ENCODE measurements at regions not wholly inside any gene's neighbourhood (a gene's known extent, or its start where the extent isn't known, plus 50 kb on each side); places are given as distances from the start of the nearest gene placed in this dataset.

DNA sequence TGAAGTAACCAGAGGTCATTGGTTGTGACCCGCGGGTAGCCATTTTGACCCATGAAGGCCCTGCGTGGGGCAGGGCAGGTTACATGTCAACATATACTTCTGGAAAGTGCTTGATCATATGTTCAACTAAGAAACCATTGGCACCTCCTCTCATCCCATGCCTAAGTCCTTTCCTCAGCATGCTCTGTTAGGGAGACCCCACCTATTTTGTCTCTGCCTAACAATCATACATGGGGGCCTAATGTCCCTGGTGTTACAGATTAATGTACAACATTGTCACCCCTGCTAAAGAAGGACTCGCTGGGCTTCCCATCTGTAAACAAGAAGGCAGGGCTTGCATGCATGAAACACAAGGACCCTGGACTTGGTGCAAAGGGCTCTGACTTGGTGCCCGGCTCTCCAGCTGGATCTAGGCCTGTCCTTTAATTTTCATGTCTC, 133.7 kb upstream of the TNS3 start:
- POLR2A ChIA-PET = no interaction called here
- CTCF ChIA-PET = no interaction called here
- H3K4me3 ChIP-seq (ENCODE audit: low read depth, low read length) = no peak overlapping the region
- TF ChIP-seq, protein P1, sequence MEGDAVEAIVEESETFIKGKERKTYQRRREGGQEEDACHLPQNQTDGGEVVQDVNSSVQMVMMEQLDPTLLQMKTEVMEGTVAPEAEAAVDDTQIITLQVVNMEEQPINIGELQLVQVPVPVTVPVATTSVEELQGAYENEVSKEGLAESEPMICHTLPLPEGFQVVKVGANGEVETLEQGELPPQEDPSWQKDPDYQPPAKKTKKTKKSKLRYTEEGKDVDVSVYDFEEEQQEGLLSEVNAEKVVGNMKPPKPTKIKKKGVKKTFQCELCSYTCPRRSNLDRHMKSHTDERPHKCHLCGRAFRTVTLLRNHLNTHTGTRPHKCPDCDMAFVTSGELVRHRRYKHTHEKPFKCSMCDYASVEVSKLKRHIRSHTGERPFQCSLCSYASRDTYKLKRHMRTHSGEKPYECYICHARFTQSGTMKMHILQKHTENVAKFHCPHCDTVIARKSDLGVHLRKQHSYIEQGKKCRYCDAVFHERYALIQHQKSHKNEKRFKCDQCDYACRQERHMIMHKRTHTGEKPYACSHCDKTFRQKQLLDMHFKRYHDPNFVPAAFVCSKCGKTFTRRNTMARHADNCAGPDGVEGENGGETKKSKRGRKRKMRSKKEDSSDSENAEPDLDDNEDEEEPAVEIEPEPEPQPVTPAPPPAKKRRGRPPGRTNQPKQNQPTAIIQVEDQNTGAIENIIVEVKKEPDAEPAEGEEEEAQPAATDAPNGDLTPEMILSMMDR (IDR thresholded peaks at IDR 0.05; ENCODE audit: insufficient read depth, low read length, missing control alignments) = no peak
- no peak for DNase-seq (ENCODE audit: low read depth, low spot score)

DNA sequence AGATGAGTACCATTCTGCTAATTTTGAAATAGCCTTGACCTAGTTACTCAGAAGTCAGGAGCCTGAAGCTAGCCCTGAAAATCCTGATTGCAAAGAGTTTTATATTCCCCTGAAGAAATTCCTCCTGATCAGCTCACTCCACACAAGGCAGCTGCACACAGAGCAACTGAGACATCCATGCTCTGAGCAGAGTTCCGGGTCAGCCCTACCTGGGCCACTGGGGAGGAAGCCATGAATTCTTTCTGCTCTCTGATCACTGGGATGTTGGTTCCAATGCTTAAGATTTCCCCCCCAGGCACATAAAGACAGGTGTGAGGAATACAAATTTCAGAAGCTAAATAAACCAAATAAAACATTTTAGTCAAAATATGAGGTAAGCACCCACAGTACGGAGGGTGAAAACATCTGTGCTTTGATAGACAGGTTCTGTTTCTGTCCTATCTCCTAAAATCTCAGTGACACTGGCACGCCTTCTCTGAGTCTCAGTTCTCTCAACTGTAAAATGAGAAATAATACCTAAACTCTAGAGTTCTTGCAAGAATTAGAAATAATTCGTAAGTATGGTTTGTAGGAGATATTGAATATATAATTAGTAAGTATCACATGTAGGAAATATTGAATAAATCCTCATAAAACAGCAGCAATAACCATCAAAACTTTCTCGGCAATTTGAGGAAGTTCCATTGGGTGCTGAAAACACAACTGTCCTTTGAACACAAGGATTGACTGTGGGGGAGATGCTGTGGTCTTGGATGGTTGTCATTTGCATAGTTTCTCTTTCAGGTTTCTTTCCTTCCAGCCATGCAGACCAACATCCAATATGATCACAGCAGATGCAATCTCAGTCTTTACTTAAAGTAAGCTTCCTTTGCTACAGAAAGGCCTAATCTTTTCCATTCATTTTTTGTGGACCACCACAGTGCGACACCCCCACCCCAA, 133.0 kb upstream of the TNS3 start:
- CTCF ChIA-PET = no interaction called here
- DNase-seq (ENCODE audit: low read depth, low spot score) = no peak
- POLR2A ChIA-PET = no interaction called here
- no peak overlapping the region for H3K4me3 ChIP-seq (ENCODE audit: low read depth, low read length)
- TF ChIP-seq, protein P1 (IDR thresholded peaks at IDR 0.05; ENCODE audit: insufficient read depth, low read length, missing control alignments) = no peak

DNA sequence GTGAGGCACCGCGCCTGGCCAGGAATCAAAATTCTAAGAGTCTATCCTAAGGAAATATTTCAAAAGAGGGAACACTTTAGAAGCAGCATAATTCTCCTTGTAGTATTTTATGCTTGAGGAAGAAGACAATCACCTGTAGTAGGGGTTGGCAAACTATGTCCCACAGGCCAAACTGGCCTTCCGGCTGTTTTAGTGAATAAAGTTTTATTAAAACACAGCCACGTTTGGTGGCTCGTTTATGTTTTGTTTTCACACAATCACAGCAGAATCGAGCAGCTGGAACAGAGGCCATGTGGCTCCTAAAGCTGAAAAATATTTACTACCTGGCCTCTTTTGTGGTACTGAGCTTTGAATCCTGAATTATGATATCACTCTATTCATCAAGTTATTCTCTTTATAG, 131.7 kb upstream of the TNS3 start:
- ChIA-PET CTCF (no interaction called here), POLR2A (no interaction called here)
- no peak for DNase-seq (ENCODE audit: low read depth, low spot score)
- TF ChIP-seq, protein P1 (IDR thresholded peaks at IDR 0.05; ENCODE audit: insufficient read depth, low read length, missing control alignments) = no peak
- no peak overlapping the region for H3K4me3 ChIP-seq (ENCODE audit: low read depth, low read length)

DNA sequence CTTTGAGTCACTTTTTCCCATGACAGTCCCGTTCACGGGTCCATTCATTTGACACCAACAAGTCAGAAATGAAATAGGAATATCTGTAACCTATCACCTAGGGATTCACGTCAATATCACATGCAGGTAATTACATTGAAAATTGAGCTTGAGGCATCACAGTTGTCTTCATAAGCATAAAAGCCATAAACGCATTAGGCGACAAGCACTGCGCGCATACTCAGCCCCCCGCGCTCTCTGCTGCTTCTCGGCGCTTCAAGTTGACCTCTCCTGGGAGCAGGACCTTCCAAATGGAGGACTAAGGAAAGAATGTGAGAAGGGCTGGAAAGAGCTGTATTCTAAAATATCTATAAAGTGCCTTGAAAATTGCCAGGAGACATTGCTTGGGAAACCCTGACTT, 130.5 kb upstream of the TNS3 start:
- POLR2A ChIA-PET = no interaction called here
- TF ChIP-seq, protein P1 (IDR thresholded peaks at IDR 0.05; ENCODE audit: insufficient read depth, low read length, missing control alignments) = no peak
- DNase-seq (ENCODE audit: low read depth, low spot score) = no peak
- CTCF ChIA-PET = no interaction called here
- no peak overlapping the region for H3K4me3 ChIP-seq (ENCODE audit: low read depth, low read length)

DNA sequence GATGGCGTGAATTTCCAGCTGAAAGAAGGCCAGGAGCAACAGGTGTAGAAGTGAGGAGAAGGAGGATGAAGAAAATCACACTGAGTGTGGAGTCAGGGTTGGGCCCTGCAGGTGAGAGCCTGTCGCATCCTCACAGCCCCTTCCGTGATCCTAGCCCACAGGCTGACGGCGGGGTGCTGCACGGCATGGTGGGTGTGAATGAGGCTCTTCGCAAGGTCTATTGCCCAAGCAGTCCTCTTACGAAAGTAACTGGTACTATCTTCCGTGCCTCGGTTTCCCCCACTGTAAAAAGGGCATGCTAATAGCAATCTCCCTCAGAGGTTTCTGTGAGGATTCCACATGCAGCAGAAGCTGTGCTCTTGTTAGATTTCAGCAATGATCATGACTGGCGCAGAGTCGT, 129.9 kb upstream of the TNS3 start:
- no peak for DNase-seq (ENCODE audit: low read depth, low spot score)
- H3K4me3 ChIP-seq (ENCODE audit: low read depth, low read length) = no peak overlapping the region
- POLR2A ChIA-PET = no interaction called here
- TF ChIP-seq, protein P1 (IDR thresholded peaks at IDR 0.05; ENCODE audit: insufficient read depth, low read length, missing control alignments) = no peak
- CTCF ChIA-PET = no interaction called here

DNA sequence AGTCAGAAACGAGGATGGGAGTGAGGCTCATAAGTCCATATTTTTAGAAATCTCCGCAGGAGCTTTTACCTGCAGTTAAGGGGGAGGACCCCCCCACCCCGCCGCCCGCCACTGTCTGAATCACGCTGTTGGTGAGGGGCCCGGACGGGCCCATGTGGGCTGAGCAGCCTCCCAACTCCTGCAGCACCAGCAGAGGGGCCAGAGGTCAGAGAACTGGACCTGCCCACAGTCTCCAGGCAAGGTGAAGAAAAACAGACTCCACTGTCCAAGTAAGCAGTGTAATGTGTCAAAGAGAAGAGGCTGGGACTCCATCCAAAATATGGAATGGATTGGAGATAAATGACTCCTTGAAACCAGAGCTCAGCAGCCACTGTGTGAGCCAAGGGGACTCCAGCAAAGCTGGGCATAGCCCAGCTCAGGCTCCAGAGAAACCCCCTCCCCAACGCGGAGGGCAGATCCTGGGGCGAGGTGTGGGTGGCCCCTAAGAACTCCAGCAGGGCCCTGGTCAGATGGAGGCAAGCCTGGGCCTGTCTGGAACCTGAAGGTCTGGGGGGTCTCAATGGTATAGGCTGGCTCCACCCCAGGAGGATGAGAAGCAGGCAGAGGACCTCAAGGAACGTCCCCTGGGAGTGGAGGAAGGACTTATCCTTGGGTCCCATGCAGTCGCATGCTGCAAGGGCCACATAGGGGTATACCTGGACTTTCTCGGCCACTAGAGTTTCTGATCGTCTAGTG, 128.5 kb upstream of the TNS3 start:
- ChIA-PET POLR2A (no interaction called here), CTCF (no interaction called here)
- no peak for DNase-seq (ENCODE audit: low read depth, low spot score)
- TF ChIP-seq, protein P1 (IDR thresholded peaks at IDR 0.05; ENCODE audit: insufficient read depth, low read length, missing control alignments) = no peak
- H3K4me3 ChIP-seq (ENCODE audit: low read depth, low read length) = no peak overlapping the region
